ENCODE measurements at regions not wholly inside any gene's neighbourhood (a gene's known extent, or its start where the extent isn't known, plus 50 kb on each side); places are given as distances from the start of the nearest gene placed in this dataset.

DNA sequence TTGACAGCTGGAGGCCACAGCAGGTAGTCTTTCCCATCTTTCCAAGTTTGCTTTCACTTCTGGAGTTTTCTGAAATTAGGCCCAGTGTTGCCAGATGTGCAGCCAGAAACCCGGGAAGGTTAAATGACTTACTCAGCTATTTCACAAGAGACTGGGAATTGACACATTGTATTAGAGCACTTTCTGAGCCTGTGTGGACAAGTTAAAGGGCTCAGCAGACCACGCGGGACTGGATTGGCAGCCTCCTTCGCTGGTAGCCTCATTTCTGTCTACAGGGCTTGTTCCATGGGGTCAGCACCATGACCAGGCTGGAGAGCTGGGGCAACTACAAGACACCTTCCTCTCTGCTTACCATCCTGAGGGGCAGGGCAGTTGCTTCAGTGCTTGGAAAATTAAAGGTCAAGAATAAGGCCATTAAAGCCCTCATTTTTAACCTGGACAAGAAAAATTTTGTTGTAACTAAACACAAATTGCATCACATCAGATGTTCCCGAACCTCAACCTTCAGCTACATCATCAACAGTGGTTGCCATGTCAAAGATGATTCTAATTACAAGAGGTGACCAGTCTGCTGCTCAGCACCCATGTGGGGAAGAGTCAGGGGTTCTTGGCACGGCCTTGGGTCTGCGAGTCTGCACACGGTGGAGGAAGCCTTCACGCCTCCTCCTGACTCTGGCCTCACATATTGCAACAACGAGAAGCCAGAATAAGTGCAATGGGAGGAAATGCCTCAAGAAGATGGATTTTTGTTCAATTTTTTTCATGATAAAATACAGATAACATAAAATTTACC is 279.5 kb upstream of the RAB6C start:
- DNase-seq: no peak
- TF ChIP-seq, protein P1, sequence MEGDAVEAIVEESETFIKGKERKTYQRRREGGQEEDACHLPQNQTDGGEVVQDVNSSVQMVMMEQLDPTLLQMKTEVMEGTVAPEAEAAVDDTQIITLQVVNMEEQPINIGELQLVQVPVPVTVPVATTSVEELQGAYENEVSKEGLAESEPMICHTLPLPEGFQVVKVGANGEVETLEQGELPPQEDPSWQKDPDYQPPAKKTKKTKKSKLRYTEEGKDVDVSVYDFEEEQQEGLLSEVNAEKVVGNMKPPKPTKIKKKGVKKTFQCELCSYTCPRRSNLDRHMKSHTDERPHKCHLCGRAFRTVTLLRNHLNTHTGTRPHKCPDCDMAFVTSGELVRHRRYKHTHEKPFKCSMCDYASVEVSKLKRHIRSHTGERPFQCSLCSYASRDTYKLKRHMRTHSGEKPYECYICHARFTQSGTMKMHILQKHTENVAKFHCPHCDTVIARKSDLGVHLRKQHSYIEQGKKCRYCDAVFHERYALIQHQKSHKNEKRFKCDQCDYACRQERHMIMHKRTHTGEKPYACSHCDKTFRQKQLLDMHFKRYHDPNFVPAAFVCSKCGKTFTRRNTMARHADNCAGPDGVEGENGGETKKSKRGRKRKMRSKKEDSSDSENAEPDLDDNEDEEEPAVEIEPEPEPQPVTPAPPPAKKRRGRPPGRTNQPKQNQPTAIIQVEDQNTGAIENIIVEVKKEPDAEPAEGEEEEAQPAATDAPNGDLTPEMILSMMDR (IDR thresholded peaks at IDR 0.05): no peak
- TF ChIP-seq POLR2A (IDR thresholded peaks at IDR 0.05): no peak

DNA sequence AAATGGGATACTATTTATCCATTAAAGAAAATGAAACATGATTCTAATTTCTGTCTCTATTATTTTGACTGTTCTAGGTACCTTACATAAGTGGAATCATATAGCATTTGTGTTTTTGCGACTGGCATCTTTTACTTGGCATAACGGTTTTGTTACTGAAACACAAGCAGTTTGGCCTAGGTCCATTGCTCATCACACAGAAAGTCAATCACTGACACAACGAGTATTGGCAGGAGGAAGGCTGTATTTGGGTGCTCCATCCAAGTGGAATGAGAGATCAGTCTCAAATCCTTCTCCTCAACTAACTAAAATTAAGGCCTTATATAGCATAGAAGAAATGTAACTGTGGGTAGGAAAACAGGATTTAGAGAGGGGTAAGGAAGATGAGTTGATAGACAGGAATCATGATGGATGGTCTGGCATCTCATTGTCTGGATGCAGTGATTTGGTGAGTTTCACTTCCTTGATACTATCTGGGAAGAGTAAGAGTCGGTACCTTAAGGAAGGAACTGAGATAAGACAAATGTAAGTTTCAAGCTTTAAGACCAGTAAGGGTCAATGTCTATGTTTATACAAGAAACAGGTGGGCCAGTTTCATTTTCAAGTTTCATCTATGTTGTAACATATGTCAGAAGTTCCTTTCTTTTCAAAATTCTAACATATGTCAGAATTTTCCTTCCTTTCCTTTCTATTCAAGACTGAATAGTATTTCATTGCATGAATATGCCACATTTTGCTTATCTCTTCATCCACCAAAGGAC is 276.9 kb upstream of the RAB6C start:
- Histone ChIP-seq H3K27ac (no peak overlapping the region), H3K36me3 (no peaks in the 10 kb centered on the region), H3K4me1 (no peaks in the 10 kb centered on the region), H3K4me3 (replicated peaks in 1 of 3) (no peak overlapping the region), H3K27me3 (no peaks in the 10 kb centered on the region), H3K9me3 (no peaks in the 10 kb centered on the region)
- intact Hi-C loops (cut with DNase I): no loop called here
- TF ChIP-seq, protein P1 (IDR thresholded peaks at IDR 0.05): no peak
- TF ChIP-seq POLR2A (IDR thresholded peaks at IDR 0.05): no peak
- WGBS, 2 donors: 88 to 91% methylated on average over 4 of the region's 4 CpGs
- DNase-seq: no peak

More for the DNA sequence above, 279.5 kb upstream of the RAB6C start:
- no peaks in the 10 kb centered on the region for H3K4me1 ChIP-seq
- no peak overlapping the region for H3K4me3 ChIP-seq (replicated peaks in 1 of 3)
- H3K9me3 ChIP-seq: no peaks in the 10 kb centered on the region
- H3K36me3 ChIP-seq: no peaks in the 10 kb centered on the region
- WGBS, 2 donors: 82 to 83% methylated on average over 10 of the region's 10 CpGs
- intact Hi-C loops (cut with DNase I): no loop called here
- H3K27ac ChIP-seq: no peak overlapping the region
- no peaks in the 10 kb centered on the region for H3K27me3 ChIP-seq

DNA sequence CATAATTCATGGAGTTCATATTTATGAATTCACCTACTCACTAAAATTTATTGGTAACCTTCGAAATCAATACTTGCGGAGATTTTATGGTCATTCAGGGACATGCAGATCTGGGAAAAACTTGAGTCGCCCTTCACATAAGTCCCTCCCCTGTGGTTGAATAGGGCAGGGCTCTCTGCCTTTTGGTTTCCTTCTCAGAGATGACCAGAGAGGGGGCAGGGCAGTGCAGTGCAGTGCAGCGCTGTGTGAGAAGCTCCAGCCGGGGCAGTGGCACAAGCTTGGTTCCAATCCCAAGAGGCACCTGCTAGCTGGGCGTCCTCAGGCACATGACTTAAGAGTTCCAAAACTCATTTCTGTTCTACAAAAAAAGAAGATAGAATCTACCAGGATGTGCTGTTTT is 274.4 kb upstream of the RAB6C start:
- WGBS, 2 donors: 91 to 92% methylated on average over 6 of the region's 6 CpGs
- H3K36me3 ChIP-seq: no peaks in the 10 kb centered on the region
- no peak for DNase-seq
- no peak for TF ChIP-seq POLR2A (IDR thresholded peaks at IDR 0.05)
- TF ChIP-seq, protein P1 (IDR thresholded peaks at IDR 0.05): no peak
- H3K4me1 ChIP-seq: no peaks in the 10 kb centered on the region
- no peaks in the 10 kb centered on the region for H3K9me3 ChIP-seq
- no peak overlapping the region for H3K27ac ChIP-seq
- no peaks in the 10 kb centered on the region for H3K27me3 ChIP-seq
- H3K4me3 ChIP-seq (replicated peaks in 1 of 3): no peak overlapping the region
- intact Hi-C loops (cut with DNase I): no loop called here

DNA sequence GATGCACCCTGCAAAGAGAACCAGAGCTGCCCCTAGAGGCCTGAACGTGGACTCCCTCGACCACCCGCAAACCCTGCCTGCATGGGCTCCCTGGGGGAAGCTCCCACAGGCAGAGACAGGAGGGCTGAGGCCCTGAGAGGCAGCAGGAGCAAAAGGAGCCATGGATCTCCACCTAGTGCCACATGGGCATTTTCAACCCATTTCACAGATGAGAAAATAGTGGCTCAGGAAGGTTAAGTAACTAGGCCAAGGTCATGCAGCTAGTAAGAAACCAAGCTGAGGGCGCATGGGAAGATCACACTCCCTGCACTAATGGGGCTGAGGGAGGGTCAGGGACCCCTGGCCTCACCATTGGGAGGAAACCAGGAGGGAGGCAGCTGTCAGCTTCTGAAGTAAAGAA is 271.7 kb upstream of the RAB6C start:
- intact Hi-C loops (cut with DNase I): no loop called here
- no peak for TF ChIP-seq POLR2A (IDR thresholded peaks at IDR 0.05)
- TF ChIP-seq, protein P1 (IDR thresholded peaks at IDR 0.05): no peak
- WGBS, 2 donors: 93 to 97% methylated on average over 4 of the region's 4 CpGs
- Histone ChIP-seq H3K27me3 (no peaks in the 10 kb centered on the region), H3K9me3 (no peaks in the 10 kb centered on the region), H3K4me3 (replicated peaks in 1 of 3) (no peak overlapping the region), H3K36me3 (no peaks in the 10 kb centered on the region), H3K27ac (no peak overlapping the region), H3K4me1 (no peaks in the 10 kb centered on the region)
- no peak for DNase-seq

All from thyroid gland (tissue), 4 donors.